AG04450 (cell line): ENCODE measurements at regions not wholly inside any gene's neighbourhood (a gene's known extent, or its start where the extent isn't known, plus 50 kb on each side); places are given as distances from the start of the nearest gene placed in this dataset.

Source experiments
- CTCF ChIA-PET: fragments of 300-600, 350-600 bp; formaldehyde crosslinking; extraction: SDS; loops from one replicate; lab custom pipeline; 2022; ENCODE audit warnings: antibody characterized with exemption, inconsistent platforms; lab: Charles Lee
- POLR2A ChIA-PET: fragments of 350-600 bp; formaldehyde crosslinking; extraction: SDS; loops from one replicate; lab custom pipeline; 2021; ENCODE audit warnings: antibody characterized with exemption, inconsistent platforms; lab: Yijun Ruan, JAX
- DNase-seq: peaks from one replicate; pipeline ENCODE4 v3.0.0-alpha.2; 2011; ENCODE audit warnings: low read depth, low spot score
- H3K27ac ChIP-seq: one replicate; pipeline ENCODE4 v1.5.1; 2012; ENCODE audit warnings: low read depth, low read length, control low read depth
- H3K27me3 ChIP-seq: one replicate; pipeline ENCODE4 v1.6.0; 2012; ENCODE audit warnings: low read length; ENCODE audit not compliant: control insufficient read depth, insufficient read depth
- H3K4me3 ChIP-seq: 2 replicates; pipeline ENCODE4 v1.5.1; 2011; ENCODE audit warnings: mild to moderate bottlenecking, low read depth, low read length, control low read depth
- H3K9me3 ChIP-seq: 2 replicates; pipeline ENCODE4 v1.5.1; 2012; ENCODE audit warnings: low read length; ENCODE audit not compliant: control insufficient read depth, insufficient read depth
- CTCF ChIP-seq: IDR thresholded peaks from 2 replicates; pipeline ENCODE4 v1.5.1; 2011; ENCODE audit warnings: low read depth, low read length, control low read depth, inconsistent platforms

DNA sequence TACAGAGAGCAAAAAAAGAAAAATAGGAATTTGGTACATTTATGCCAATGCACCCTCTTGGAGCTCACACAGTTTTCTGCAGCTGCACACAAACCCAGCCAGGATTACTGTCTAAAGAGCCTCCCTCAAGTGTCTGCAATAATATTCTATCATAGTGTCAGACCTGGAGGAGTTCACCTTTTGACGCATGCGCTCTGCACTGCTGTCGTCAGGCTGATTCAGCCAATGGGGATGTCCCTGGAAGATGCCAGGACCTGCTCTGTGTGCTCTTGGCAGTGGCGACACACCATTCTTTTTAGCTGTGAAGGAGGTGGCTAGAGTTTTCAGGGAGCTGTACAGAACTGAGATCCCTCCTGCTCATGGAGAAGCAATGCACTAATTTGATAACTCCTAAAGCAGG is 249.0 kb upstream of the KIRREL3 start:
- Histone ChIP-seq H3K4me3 (no peak overlapping the region), H3K27me3 (peaks cover 5% of the 10 kb centered on the region), H3K27ac (no peak overlapping the region), H3K9me3 (no peaks in the 10 kb centered on the region)
- ChIA-PET POLR2A (no interaction called here), CTCF (no interaction called here)
- no peak for DNase-seq
- no peak for TF ChIP-seq CTCF

DNA sequence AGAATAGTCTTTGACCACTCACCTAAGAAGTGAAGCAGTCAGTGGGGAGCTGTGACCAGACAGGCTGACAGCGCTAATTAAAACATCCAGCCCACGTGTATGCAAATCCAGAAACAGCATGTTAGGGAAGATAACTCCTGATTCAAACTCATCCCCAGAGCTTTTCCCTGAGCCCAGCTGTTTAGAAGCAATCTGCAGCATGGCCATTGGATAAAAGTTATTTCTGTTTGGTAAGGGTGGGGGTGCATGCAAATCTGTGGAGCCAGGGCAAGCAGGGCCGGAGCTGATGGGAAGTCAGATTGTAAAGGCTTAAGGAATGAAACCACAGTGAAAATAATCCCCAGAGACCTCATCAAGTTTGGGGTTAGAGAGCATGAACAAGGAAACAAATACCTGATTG is 247.9 kb upstream of the KIRREL3 start:
- peaks cover 5% of the 10 kb centered on the region for H3K27me3 ChIP-seq
- CTCF ChIA-PET = no interaction called here
- H3K27ac ChIP-seq = no peak overlapping the region
- no peak for DNase-seq
- H3K9me3 ChIP-seq = no peaks in the 10 kb centered on the region
- POLR2A ChIA-PET = no interaction called here
- no peak for TF ChIP-seq CTCF
- no peak overlapping the region for H3K4me3 ChIP-seq

GRCh38 chr11:127247261-127247851 is 246.8 kb upstream of the KIRREL3 start:
- Histone ChIP-seq H3K27me3 (peaks cover 5% of the 10 kb centered on the region), H3K4me3 (no peak overlapping the region), H3K9me3 (no peaks in the 10 kb centered on the region), H3K27ac (no peak overlapping the region)
- no peak for TF ChIP-seq CTCF
- ChIA-PET POLR2A (no interaction called here), CTCF (no interaction called here)
- DNase-seq = no peak

- CTCF ChIA-PET = interaction anchor here (1.5 kb wide), 1 partner anchor 802 kb away, joined by 3 read pairs; no protein-coding TSS in a partner anchor
- no peak overlapping the region for H3K27ac ChIP-seq
- H3K4me3 ChIP-seq = no peak overlapping the region
- no peaks in the 10 kb centered on the region for H3K9me3 ChIP-seq
- no peak for TF ChIP-seq CTCF
- POLR2A ChIA-PET = no interaction called here
- no peak for DNase-seq
- peaks cover 5% of the 10 kb centered on the region for H3K27me3 ChIP-seq
These were observed 242.1 kb upstream of the KIRREL3 start for GRCh38 chr11:127242676-127243075.

DNA sequence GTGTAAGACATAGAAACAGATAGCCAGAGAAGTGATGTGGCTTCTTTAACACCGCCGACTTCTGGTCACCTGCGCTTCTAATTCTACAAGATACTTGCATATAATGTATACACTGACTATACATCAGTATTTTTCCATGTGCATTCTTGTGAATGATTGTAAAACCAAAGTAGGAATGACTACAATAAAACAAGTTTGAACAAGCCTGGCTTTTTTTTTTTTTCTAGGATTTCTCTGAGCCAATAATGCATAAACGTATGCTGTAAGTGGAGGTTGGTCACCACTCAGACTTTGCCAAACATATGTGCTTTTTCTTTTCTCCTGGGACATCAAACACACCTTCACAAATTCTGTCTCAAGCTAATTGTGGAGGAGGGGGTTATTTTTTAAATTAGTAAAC is 237.8 kb upstream of the KIRREL3 start:
- H3K4me3 ChIP-seq = no peak overlapping the region
- H3K9me3 ChIP-seq = no peaks in the 10 kb centered on the region
- ChIA-PET POLR2A (no interaction called here), CTCF (no interaction called here)
- no peaks in the 10 kb centered on the region for H3K27me3 ChIP-seq
- no peak overlapping the region for H3K27ac ChIP-seq
- TF ChIP-seq CTCF = no peak
- no peak for DNase-seq
